ENCODE measurements at regions not wholly inside any gene's neighbourhood (a gene's known extent, or its start where the extent isn't known, plus 50 kb on each side); places are given as distances from the start of the nearest gene placed in this dataset.

DNA sequence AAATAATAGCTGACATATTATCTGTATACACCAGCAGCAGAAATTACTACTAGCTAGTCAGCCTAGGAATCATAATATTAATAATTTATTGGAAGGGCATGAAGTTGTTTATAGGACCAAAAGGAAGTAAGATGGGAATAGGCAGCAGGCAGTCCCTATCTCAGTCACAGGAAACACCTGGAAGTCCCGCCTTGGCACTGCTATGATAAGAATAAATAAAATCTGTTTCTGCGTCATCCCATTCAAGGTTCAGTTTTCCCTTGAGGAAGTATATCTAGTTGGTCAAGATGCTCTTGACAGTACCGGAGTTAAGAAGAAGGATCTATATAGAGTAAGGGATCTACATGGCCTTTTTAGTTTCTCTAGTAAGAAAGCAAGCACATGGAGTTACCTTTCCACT lies 830.8 kb downstream of the DIAPH3 start:
- no peaks in the 10 kb centered on the region for H3K36me3 ChIP-seq
- H3K27me3 ChIP-seq, result no peaks in the 10 kb centered on the region
- no peaks in the 10 kb centered on the region for H3K9me3 ChIP-seq
- H3K4me1 ChIP-seq, result peaks cover 0 to 12% (median 3%) of the 10 kb centered on the region in 4 donors
- WGBS, 2 donors, result 71 to 72% methylated on average over 3 of the region's 3 CpGs
- DNase-seq, result no peak
- no peak for ATAC-seq (ENCODE audit: low FRiP score in 2 of 2)
- H3K4me3 ChIP-seq, result no peak overlapping the region
- peak; percentile 32 to 96 (median 78) for TF ChIP-seq EP300 (IDR thresholded peaks at IDR 0.05)
- TF ChIP-seq, protein P1, sequence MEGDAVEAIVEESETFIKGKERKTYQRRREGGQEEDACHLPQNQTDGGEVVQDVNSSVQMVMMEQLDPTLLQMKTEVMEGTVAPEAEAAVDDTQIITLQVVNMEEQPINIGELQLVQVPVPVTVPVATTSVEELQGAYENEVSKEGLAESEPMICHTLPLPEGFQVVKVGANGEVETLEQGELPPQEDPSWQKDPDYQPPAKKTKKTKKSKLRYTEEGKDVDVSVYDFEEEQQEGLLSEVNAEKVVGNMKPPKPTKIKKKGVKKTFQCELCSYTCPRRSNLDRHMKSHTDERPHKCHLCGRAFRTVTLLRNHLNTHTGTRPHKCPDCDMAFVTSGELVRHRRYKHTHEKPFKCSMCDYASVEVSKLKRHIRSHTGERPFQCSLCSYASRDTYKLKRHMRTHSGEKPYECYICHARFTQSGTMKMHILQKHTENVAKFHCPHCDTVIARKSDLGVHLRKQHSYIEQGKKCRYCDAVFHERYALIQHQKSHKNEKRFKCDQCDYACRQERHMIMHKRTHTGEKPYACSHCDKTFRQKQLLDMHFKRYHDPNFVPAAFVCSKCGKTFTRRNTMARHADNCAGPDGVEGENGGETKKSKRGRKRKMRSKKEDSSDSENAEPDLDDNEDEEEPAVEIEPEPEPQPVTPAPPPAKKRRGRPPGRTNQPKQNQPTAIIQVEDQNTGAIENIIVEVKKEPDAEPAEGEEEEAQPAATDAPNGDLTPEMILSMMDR (IDR thresholded peaks at IDR 0.05), result no peak
- peak; percentile 75 to 82 for TF ChIP-seq POLR2AphosphoS5 (IDR thresholded peaks at IDR 0.05)
- no peak for TF ChIP-seq POLR2A (IDR thresholded peaks at IDR 0.05)
- peak overlapping the region in 2 of 4 donors; percentile 24 to 75 for H3K27ac ChIP-seq

DNA sequence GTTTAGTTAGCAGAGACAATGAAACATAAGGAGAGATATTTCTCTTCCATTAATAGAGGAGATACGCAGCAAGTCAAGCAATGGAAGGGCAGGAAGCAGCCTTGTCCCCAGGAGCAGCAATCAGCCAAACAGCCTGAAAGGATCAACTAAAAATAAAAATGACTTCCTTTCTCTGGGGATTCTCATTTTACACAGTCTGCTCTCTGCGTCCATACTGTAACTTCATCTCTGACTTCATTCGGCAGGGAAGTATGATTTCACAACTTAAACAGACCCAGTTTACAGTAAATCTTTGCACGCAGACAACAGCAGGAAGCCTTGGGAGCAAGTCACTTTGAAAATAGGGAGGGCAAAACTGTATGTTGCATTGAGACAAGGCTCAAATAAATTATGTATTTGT lies 826.7 kb downstream of the DIAPH3 start:
- no peak for ATAC-seq (ENCODE audit: low FRiP score in 2 of 2)
- no peaks in the 10 kb centered on the region for H3K9me3 ChIP-seq
- DNase-seq, result no peak

DNA sequence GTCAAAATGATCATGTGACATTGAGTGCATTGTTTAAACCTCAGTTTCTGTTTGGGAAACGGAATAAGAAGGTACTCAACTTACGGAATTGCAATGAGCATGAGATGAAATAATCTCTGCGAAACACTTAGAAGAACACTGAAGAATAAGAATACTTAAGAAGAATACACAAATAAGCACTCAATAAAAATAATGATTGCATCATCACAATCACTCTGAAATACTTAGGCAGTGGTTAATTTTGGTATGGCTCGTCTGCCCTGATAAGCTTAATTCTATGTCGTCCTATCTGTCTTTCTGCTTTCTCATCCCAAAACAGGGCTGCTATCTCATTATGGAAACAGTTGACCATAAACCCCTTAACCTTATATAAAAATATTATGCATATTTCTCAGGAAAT lies 823.6 kb downstream of the DIAPH3 start:
- DNase-seq, result no peak
- no peaks in the 10 kb centered on the region for H3K9me3 ChIP-seq
- no peak for ATAC-seq (ENCODE audit: low FRiP score in 2 of 2)
- no peaks in the 10 kb centered on the region for H3K36me3 ChIP-seq
- TF ChIP-seq POLR2AphosphoS5 (IDR thresholded peaks at IDR 0.05) (no peak), EP300 (IDR thresholded peaks at IDR 0.05) (no peak)
- TF ChIP-seq, protein P1 (IDR thresholded peaks at IDR 0.05), result no peak
- H3K4me3 ChIP-seq, result no peak overlapping the region
- H3K27ac ChIP-seq, result peak overlapping the region in 2 of 4 donors; percentile 36 to 59
- H3K4me1 ChIP-seq, result peaks cover 0 to 28% (median 3%) of the 10 kb centered on the region in 4 donors
- H3K27me3 ChIP-seq, result no peaks in the 10 kb centered on the region
- 77 to 82% methylated on average over 5 of the region's 5 CpGs for WGBS, 2 donors

More for the DNA sequence above, 826.7 kb downstream of the DIAPH3 start:
- H3K4me3 ChIP-seq, result no peak overlapping the region
- H3K36me3 ChIP-seq, result no peaks in the 10 kb centered on the region
- peaks cover 0 to 19% (median 3%) of the 10 kb centered on the region in 4 donors for H3K4me1 ChIP-seq
- H3K27me3 ChIP-seq, result no peaks in the 10 kb centered on the region
- TF ChIP-seq EP300 (IDR thresholded peaks at IDR 0.05) (peak in 2 of 4 donors; percentile 25 to 48), POLR2A (IDR thresholded peaks at IDR 0.05) (no peak), POLR2AphosphoS5 (IDR thresholded peaks at IDR 0.05) (peak; percentile 13 to 49)
- TF ChIP-seq, protein P1 (IDR thresholded peaks at IDR 0.05), result no peak
- H3K27ac ChIP-seq, result peak overlapping the region in 2 of 4 donors; percentile 32 to 38
- 41 to 44% methylated on average over 4 of the region's 4 CpGs for WGBS, 2 donors

DNA sequence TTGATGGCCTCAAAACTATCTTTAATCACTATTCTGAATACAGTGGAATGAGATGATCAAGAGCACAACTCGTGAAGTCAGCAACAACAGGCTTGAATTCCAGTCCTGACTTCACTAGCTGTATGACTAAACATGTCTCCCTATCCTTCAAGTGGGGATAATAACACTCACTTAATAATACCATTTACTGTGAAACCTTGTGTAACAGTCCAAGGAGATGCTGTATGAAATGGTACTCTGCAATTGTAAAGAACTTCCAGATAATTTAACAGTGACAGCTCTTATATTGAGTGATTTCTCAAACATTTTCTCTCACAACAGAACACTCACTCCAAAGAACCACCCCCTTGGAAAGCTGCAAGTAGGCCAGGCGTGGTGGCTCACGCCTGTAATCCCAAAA lies 823.1 kb downstream of the DIAPH3 start:
- H3K4me1 ChIP-seq, result peaks cover 0 to 28% (median 3%) of the 10 kb centered on the region in 4 donors
- no peaks in the 10 kb centered on the region for H3K27me3 ChIP-seq
- peak overlapping the region in 2 of 4 donors; percentile 36 to 59 for H3K27ac ChIP-seq
- H3K36me3 ChIP-seq, result no peaks in the 10 kb centered on the region
- H3K4me3 ChIP-seq, result no peak overlapping the region
- H3K9me3 ChIP-seq, result no peaks in the 10 kb centered on the region
- TF ChIP-seq POLR2A (IDR thresholded peaks at IDR 0.05) (no peak), EP300 (IDR thresholded peaks at IDR 0.05) (no peak), POLR2AphosphoS5 (IDR thresholded peaks at IDR 0.05) (no peak)
- TF ChIP-seq, protein P1 (IDR thresholded peaks at IDR 0.05), result no peak
- DNase-seq, result no peak
- WGBS, 2 donors, result 65 to 76% methylated on average over 3 of the region's 3 CpGs
- no peak for ATAC-seq (ENCODE audit: low FRiP score in 2 of 2)

DNA sequence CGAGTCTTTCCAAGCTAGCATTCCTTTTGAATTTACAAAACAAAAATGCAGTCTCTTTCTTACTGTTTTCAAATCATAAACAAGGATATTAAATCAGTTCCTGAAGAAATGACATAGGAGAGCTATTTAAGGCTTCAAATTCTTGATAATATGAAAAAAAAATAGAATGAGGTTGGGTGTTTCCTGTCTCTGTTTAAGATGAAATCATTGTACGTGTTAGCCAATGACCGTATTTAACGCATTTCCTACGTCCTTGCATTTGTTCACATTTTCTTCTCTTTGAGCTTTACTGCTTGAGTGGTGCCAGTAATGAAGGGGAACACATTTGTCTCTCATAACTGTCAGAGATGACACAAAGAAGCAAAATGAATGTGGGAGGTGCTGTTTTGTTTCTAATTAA lies 821.3 kb downstream of the DIAPH3 start:
- Histone ChIP-seq H3K36me3 (no peaks in the 10 kb centered on the region), H3K9me3 (no peaks in the 10 kb centered on the region), H3K27ac (peak overlapping the region; percentile 47 to 73 (median 56)), H3K27me3 (no peaks in the 10 kb centered on the region), H3K4me3 (no peak overlapping the region), H3K4me1 (peaks cover 0 to 27% (median 0%) of the 10 kb centered on the region in 4 donors)
- TF ChIP-seq POLR2AphosphoS5 (IDR thresholded peaks at IDR 0.05), result peak in 1 of 2 donors; percentile 71
- TF ChIP-seq EP300 (IDR thresholded peaks at IDR 0.05), result peak in 3 of 4 donors; percentile 40 to 62 (median 60)
- no peak for TF ChIP-seq POLR2A (IDR thresholded peaks at IDR 0.05)
- DNase-seq (no peak), ATAC-seq (ENCODE audit: low FRiP score in 2 of 2) (no peak)
- WGBS, 2 donors, result 64 to 74% methylated on average over 5 of the region's 5 CpGs

Measured in upper lobe of left lung (tissue), 6 donors.